HFF-Myc (cell line): ENCODE measurements at regions not wholly inside any gene's neighbourhood (a gene's known extent, or its start where the extent isn't known, plus 50 kb on each side); places are given as distances from the start of the nearest gene placed in this dataset.

Experiments
- DNase-seq: peaks from one replicate; pipeline ENCODE4 v3.0.0-alpha.2; 2011; ENCODE audit warnings: low read depth; ENCODE audit errors: extremely low read depth
- H3K4me3 ChIP-seq: replicated peaks from 2 replicates; pipeline ENCODE4 v1.5.1; 2011; ENCODE audit warnings: low read depth, mild to moderate bottlenecking, control low read depth, low read length
- CTCF ChIP-seq: IDR thresholded peaks from 2 replicates; pipeline ENCODE4 v1.5.1; 2012; ENCODE audit warnings: mild to moderate bottlenecking, low read depth, low read length, control low read depth; ENCODE audit errors: missing control alignments

DNA sequence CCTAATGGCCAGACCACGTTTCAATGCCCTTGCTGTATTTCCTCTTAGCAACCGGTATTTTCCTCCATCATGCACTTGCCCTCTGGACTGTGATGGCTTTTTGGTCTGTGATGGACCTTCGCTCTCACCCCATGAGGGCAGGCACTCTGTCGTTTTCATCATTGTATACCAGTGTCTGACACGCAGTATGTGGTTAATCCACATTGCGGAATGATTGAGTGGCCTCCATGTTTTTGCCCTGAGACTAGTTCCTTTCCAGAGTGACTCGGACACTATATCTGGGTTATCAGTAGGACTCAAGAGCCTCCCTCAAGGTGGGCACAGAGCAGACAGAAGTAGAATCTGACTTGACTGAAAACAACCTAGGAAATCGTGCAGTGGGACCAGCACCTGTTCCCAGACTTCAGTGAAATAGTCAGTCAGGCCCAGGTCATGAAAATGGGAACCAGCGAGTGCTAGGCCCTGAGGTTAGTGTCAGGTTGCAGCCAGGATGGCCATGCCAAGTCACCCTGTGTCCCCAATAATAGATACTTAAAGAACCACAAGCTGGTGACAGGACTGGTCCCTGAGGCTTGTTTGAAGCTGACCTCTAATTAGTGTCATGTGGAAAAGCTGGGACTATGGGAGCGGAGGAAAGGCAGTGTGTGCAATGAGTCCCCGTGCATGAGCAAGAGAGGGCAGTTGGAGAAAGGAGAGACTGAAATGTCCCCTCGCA is 464.7 kb downstream of the INSC start:
- no peak for DNase-seq
- no peak overlapping the region for H3K4me3 ChIP-seq
- TF ChIP-seq CTCF, result no peak

GRCh38 chr11:15580056-15580774 is 465.5 kb downstream of the INSC start:
- H3K4me3 ChIP-seq, result no peak overlapping the region
- no peak for TF ChIP-seq CTCF
- DNase-seq, result no peak

- no peak overlapping the region for H3K4me3 ChIP-seq
- no peak for TF ChIP-seq CTCF
- DNase-seq, result no peak
Measured at GRCh38 chr11:15580775-15581095, 466.0 kb downstream of the INSC start.

- DNase-seq, result no peak
- no peak overlapping the region for H3K4me3 ChIP-seq
- no peak for TF ChIP-seq CTCF
Measured at GRCh38 chr11:15584158-15584557, 469.4 kb downstream of the INSC start.

DNA sequence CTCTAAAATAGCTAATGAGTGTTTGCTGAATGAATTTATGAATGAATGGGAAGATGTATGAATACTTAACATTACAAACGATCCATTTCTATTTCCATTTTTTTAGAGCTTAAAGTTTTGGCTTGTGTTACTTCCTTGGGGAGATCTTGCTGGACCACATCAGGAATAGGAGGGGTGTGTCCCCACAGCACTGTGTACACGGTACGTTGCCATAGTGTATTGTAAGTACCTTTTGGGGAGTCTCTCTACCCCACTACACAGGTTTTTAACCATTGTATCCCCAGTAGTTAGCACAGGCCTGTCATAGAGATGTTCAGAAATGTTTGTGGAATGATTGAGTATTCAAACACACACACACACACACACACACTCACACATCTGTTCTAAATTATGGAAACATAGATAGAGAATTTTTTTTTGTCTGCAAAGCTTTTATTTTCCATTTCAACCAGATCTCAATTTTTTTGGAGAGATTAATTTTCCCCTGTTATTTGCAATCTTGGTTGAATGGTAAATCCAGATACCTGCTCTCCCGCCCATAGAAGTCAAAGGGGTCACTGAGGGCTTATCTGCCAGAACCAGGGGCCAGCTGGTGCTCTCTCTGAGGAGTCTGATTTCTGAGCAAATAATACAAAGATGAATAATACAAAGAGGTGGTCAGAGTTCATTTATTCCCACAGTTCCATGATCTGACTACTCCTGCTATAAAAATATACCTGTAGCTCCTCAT is 471.0 kb downstream of the INSC start:
- no peak for TF ChIP-seq CTCF
- no peak overlapping the region for H3K4me3 ChIP-seq
- DNase-seq, result no peak

DNA sequence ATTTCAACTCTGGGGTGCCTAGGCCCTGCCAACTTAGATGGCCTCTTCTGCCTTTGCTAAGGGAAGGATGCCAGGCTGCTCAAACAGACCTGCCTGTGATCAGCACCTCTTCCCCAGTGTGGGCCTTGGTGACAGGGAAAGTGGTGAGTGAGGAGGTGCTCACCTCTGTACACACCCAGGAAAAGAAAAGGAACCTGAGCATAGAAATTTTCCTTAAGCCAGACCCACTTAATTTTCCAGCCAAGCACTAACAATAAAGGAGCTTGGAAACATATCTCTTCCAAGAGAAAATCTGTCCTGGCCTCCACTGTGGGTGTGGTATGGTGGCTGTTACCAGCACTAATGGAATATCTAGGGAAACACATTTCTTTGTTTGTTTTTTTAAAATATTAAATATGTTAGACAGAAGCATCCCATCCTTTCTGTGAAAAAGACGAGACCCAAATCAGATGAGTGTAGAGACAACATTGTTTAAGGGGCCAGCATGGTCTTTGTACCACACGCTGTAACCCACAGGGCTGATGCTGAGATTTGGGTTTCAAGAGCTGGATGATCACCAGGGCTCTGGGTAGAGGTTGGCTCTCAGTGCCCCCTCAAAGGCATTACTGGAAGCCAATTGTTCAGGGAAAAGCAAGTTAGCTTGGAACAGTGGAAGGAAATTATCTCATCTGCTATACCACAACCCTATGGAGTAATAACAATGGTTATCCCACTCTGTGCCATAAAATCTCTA is 472.2 kb downstream of the INSC start:
- DNase-seq, result no peak
- TF ChIP-seq CTCF, result no peak
- no peak overlapping the region for H3K4me3 ChIP-seq
